HFF-Myc (cell line): ENCODE measurements at regions not wholly inside any gene's neighbourhood (a gene's known extent, or its start where the extent isn't known, plus 50 kb on each side); places are given as distances from the start of the nearest gene placed in this dataset.

ENCODE experiments used
- DNase-seq: peaks from one replicate; pipeline ENCODE4 v3.0.0-alpha.2; 2011; ENCODE audit warnings: low read depth; ENCODE audit errors: extremely low read depth
- H3K4me3 ChIP-seq: replicated peaks from 2 replicates; pipeline ENCODE4 v1.5.1; 2011; ENCODE audit warnings: low read depth, mild to moderate bottlenecking, control low read depth, low read length
- CTCF ChIP-seq: IDR thresholded peaks from 2 replicates; pipeline ENCODE4 v1.5.1; 2012; ENCODE audit warnings: mild to moderate bottlenecking, low read depth, low read length, control low read depth; ENCODE audit errors: missing control alignments

DNA sequence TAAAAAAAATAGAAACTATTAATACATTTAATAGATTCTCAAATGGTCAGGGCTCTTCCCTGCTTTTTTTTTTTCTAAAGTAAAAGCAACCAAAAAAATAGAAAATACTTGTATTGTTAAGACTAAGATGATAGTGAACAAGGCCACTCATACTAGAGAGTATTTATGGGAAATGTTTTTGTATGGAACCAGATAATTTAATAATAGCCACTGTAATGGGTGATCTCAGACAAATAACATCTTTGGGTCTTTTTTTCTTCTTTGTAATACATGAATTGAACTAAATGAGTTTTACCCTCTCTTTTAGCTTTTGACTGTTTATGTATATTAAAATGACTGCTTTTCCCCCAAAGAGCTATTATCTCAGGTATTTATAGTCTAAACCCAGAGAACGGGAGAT, 92.1 kb upstream of the ELOVL6 start:
- no peak for TF ChIP-seq CTCF
- H3K4me3 ChIP-seq = no peak overlapping the region
- DNase-seq = no peak

GRCh38 chr4:110289601-110290100, 91.2 kb upstream of the ELOVL6 start:
- no peak for DNase-seq
- TF ChIP-seq CTCF = no peak
- H3K4me3 ChIP-seq = no peak overlapping the region

DNA sequence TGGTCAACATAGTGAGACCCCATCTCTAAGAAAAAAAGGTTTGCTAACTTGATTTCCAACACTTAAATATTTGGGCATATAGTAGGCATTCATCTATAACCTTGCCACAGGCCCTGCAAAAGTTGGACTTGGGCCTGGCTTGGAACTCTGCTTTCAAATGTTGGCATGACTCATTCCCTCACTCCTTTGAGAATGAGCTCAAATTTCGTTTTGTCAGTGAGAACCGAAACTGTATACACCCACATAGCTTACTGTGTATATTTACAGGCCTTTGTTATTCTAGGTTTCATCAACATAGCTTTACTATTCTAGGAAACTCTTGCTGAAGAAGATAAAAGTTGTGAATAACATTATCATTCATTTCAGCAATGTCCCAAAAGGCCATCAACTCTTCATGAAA, 88.7 kb upstream of the ELOVL6 start:
- no peak for TF ChIP-seq CTCF
- DNase-seq = peak; percentile 56
- H3K4me3 ChIP-seq = no peak overlapping the region

GRCh38 chr4:110278127-110278526, 79.7 kb upstream of the ELOVL6 start:
- TF ChIP-seq CTCF = no peak
- no peak for DNase-seq
- no peak overlapping the region for H3K4me3 ChIP-seq

- no peak for TF ChIP-seq CTCF
- no peak overlapping the region for H3K4me3 ChIP-seq
- DNase-seq = no peak
Observed at GRCh38 chr4:110275871-110276270, 77.5 kb upstream of the ELOVL6 start.

GRCh38 chr4:110271986-110272385, 73.6 kb upstream of the ELOVL6 start:
- no peak overlapping the region for H3K4me3 ChIP-seq
- no peak for TF ChIP-seq CTCF
- no peak for DNase-seq

GRCh38 chr4:110270492-110271197, 72.2 kb upstream of the ELOVL6 start:
- peak; percentile 22 for DNase-seq
- TF ChIP-seq CTCF = no peak
- no peak overlapping the region for H3K4me3 ChIP-seq
